ENCODE measurements at regions not wholly inside any gene's neighbourhood (a gene's known extent, or its start where the extent isn't known, plus 50 kb on each side); places are given as distances from the start of the nearest gene placed in this dataset.

DNA sequence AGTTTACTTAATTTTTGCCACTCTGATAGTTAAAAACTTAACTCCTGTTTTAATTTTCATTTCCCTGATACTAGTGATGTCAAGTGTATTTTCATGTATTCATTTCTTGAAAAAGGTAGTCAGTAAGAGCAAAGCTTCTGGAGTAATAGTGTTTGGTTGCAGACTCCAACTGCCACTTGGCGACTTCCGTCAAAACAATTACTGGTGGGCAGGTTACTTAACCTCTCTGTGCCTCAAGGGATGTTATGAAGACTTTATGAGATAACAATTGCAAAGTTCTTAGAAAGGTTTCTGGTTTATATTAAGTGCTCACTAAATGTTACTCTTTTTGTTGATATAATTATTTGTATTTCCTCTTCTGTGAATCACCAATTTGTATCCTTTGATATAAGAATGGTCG lies 129.7 kb downstream of the NFKBIZ start:
- DNase-seq (ENCODE audit: low read depth): no peak
- TF ChIP-seq, protein P1, sequence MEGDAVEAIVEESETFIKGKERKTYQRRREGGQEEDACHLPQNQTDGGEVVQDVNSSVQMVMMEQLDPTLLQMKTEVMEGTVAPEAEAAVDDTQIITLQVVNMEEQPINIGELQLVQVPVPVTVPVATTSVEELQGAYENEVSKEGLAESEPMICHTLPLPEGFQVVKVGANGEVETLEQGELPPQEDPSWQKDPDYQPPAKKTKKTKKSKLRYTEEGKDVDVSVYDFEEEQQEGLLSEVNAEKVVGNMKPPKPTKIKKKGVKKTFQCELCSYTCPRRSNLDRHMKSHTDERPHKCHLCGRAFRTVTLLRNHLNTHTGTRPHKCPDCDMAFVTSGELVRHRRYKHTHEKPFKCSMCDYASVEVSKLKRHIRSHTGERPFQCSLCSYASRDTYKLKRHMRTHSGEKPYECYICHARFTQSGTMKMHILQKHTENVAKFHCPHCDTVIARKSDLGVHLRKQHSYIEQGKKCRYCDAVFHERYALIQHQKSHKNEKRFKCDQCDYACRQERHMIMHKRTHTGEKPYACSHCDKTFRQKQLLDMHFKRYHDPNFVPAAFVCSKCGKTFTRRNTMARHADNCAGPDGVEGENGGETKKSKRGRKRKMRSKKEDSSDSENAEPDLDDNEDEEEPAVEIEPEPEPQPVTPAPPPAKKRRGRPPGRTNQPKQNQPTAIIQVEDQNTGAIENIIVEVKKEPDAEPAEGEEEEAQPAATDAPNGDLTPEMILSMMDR (conservative IDR thresholded peaks at IDR 0.05; ENCODE audit: low read depth, low read length): no peak
- H3K4me3 ChIP-seq (ENCODE audit: low read depth, low read length): no peak overlapping the region

DNA sequence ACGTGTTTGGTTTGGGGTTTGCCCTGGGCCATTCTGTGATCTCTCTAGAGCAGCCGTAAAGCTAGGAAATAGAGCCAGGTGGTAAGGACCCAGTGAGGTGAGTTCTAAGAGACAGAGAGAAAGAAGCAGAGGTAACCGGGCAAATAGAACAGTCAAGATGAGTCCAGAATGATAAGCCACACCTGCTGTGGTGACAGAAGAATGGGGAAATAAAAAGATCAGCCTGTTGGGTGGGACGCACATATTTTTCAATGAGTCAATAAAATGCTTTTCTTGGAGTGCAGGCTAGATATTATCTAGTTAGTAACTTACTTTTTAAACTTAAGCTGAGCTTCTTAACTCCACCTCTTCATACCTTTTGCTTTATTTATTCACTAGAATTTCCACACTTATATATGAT lies 135.0 kb downstream of the NFKBIZ start:
- no peak for DNase-seq (ENCODE audit: low read depth)
- TF ChIP-seq, protein P1 (conservative IDR thresholded peaks at IDR 0.05; ENCODE audit: low read depth, low read length): no peak
- H3K4me3 ChIP-seq (ENCODE audit: low read depth, low read length): no peak overlapping the region

DNA sequence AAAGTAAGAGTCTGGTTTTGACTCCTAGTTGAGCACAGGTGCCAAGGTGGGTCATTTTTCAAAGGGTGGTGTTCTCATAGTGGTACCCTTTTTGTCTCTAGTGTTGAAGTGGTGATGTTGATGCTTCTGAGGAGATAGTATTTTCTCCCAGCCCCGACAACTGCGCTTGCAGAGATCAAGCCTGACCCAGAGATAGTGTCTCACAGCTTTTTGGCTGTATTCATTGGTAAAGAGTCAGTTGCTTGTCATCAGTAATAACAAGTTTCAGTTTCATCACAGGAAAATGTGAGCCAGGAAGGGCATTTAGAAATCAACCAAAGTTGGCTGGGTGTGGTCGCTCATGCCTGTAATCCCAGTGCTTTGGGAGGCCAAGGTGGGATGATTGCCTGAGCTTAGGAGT lies 139.3 kb downstream of the NFKBIZ start:
- no peak for DNase-seq (ENCODE audit: low read depth)
- no peak overlapping the region for H3K4me3 ChIP-seq (ENCODE audit: low read depth, low read length)
- TF ChIP-seq, protein P1 (conservative IDR thresholded peaks at IDR 0.05; ENCODE audit: low read depth, low read length): no peak

DNA sequence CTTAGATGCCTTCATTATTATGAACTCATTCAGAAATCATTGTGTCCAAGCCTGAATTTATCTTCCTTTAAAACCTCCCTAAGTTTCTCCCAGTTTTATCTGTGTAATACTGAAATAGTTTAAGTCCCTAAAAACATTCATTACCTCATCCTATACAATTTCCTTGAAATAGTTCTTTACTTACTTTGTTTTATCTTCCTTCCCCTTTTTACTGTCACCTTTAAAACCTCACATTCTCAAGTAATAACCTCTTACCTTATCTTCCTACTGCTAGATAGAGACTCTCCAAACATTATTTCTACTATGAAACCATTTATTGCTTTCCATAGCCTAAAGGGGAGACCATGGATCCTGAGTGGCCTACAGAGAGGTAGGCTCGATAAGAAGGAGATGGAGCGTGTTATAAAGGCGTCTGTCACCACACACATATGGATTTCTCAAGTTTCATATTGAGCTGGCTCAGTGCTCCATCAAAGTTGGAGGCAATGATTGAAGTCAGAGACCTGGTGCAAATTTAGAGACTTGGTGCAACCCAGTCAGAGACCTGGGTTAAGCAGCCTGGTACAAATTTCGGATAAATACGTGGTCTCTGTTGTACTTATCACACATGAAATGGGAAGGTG lies 140.4 kb downstream of the NFKBIZ start:
- TF ChIP-seq, protein P1 (conservative IDR thresholded peaks at IDR 0.05; ENCODE audit: low read depth, low read length): no peak
- no peak for DNase-seq (ENCODE audit: low read depth)
- H3K4me3 ChIP-seq (ENCODE audit: low read depth, low read length): no peak overlapping the region

DNA sequence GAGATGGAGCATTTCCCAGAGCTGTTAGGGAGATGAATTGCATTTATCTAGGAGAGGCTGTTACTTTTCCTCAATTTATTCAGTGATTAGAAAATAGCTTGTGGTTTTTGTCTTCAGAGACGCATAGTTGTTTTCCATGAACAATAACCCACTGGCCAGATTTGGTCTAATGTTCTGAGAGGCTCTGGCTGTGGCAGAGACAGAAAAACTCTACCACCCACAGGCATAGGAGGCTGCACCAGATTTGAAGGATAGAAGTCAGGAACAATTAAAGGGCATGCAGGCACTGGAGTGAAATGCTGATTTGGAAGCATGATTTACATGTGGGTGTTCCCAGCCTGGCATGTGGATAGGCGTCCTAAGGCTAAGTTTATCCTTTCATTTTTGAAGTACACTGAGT lies 143.5 kb downstream of the NFKBIZ start:
- no peak overlapping the region for H3K4me3 ChIP-seq (ENCODE audit: low read depth, low read length)
- TF ChIP-seq, protein P1 (conservative IDR thresholded peaks at IDR 0.05; ENCODE audit: low read depth, low read length): no peak
- no peak for DNase-seq (ENCODE audit: low read depth)

DNA sequence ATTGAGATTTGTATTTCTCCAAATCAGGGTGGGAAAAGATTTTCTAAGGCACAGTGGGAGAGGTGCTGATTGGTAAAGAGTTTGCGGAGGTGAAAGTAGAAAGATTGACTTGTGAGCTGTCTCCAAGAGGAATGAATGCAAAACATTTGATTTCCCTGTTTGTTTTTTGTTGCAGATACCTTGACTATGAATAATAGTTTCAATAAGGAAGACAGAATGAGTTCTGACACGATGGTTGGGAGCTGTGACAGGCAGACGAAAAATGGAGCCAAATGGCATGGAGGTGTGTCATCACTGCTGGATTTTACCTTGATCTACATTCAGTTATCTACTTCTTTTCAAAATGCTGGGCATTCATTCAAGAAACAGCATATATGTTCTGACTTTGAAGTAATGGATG lies 145.1 kb downstream of the NFKBIZ start:
- TF ChIP-seq, protein P1 (conservative IDR thresholded peaks at IDR 0.05; ENCODE audit: low read depth, low read length): no peak
- DNase-seq (ENCODE audit: low read depth): no peak
- no peak overlapping the region for H3K4me3 ChIP-seq (ENCODE audit: low read depth, low read length)

DNA sequence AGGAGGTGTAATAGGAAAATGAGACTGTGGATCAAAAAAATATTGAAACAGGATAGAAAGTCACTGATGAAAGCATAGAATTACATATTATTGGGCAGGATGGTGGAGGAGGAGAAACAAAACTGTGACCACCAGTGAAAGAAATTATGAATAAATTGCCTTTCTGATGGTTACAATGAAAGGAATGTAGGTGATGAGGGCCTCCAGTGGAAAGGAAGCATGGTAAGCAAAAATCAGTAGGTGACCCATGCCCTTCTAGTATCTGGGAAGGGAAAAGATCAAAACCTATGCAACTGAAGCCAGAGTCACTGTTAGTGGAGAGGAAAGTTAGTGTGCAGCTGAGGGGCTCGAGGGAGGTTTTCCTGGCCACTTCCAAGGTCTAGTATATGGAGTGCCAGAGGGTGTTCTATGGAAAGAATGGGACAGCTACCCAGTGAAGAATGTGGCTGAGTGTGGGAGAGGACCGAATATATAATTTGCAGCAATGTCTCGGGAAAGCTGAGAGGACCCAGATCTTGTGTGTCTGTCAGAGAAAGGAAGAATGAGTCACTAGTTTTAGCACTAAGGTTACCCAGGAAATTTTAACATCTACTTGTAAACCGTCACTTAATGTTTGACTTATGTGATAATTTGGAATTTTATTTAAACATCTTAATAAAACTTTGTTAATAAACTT lies 146.2 kb downstream of the NFKBIZ start:
- no peak for DNase-seq (ENCODE audit: low read depth)
- no peak overlapping the region for H3K4me3 ChIP-seq (ENCODE audit: low read depth, low read length)
- TF ChIP-seq, protein P1 (conservative IDR thresholded peaks at IDR 0.05; ENCODE audit: low read depth, low read length): no peak
